H9 (cell line): ENCODE measurements at regions not wholly inside any gene's neighbourhood (a gene's known extent, or its start where the extent isn't known, plus 50 kb on each side); places are given as distances from the start of the nearest gene placed in this dataset.

Experiments used
- DNase-seq: peaks from one replicate; pipeline ENCODE4 v3.0.0-alpha.2; 2017
- H2AFZ ChIP-seq: one replicate; pipeline ENCODE4 v1.6.1; 2013; ENCODE audit warnings: mild to moderate bottlenecking, low read length, control low read depth, moderate library complexity
- H2AK5ac ChIP-seq: 2 replicates; pipeline ENCODE4 v1.6.1; 2013; ENCODE audit warnings: low read length, control low read depth, mixed read lengths; ENCODE audit not compliant: insufficient read length
- H2BK120ac ChIP-seq: one replicate; pipeline ENCODE4 v1.6.1; 2013; ENCODE audit warnings: low read depth, mild to moderate bottlenecking, low read length, control low read depth, inconsistent platforms; ENCODE audit not compliant: poor library complexity, severe bottlenecking
- H2BK12ac ChIP-seq: 2 replicates; pipeline ENCODE4 v1.6.1; 2013; ENCODE audit warnings: low read length, control low read depth, mixed read lengths, low read depth; ENCODE audit not compliant: insufficient read length
- H2BK15ac ChIP-seq: 2 replicates; pipeline ENCODE4 v1.6.1; 2013; ENCODE audit warnings: low read depth, low read length, control low read depth
- H2BK20ac ChIP-seq: one replicate; pipeline ENCODE4 v1.6.1; 2013; ENCODE audit warnings: low read depth, mild to moderate bottlenecking, low read length, control low read depth, inconsistent platforms; ENCODE audit not compliant: poor library complexity, severe bottlenecking
- H2BK5ac ChIP-seq: 2 replicates; pipeline ENCODE4 v1.6.1; 2013; ENCODE audit warnings: low read length, control low read depth, mixed read lengths; ENCODE audit not compliant: insufficient read length
- H3K14ac ChIP-seq: 2 replicates; pipeline ENCODE4 v1.6.1; 2013; ENCODE audit warnings: low read length, control low read depth; ENCODE audit not compliant: insufficient read depth
- H3K18ac ChIP-seq: 2 replicates; pipeline ENCODE4 v1.6.1; 2013; ENCODE audit warnings: low read depth, mild to moderate bottlenecking, mixed read lengths, low read length, control low read depth; ENCODE audit not compliant: insufficient read length
- H3K23ac ChIP-seq: 2 replicates; pipeline ENCODE4 v1.6.1; 2013; ENCODE audit warnings: low read length, control low read depth, mixed read lengths, low read depth; ENCODE audit not compliant: insufficient read length
- H3K23me2 ChIP-seq: 2 replicates; pipeline ENCODE4 v1.6.1; 2013; ENCODE audit warnings: low read depth, mild to moderate bottlenecking, mixed read lengths, low read length, control low read depth; ENCODE audit not compliant: insufficient read length, poor library complexity, severe bottlenecking
- H3K27ac ChIP-seq: 2 replicates; pipeline ENCODE4 v1.5.1; 2013; ENCODE audit warnings: low read length, control low read depth, mixed read lengths, low read depth; ENCODE audit not compliant: insufficient read length
- H3K27me3 ChIP-seq: 2 replicates; pipeline ENCODE4 v1.6.1; 2013; ENCODE audit warnings: low read length, control low read depth, inconsistent platforms; ENCODE audit not compliant: insufficient read depth
- H3K4ac ChIP-seq: 2 replicates; pipeline ENCODE4 v1.6.1; 2013; ENCODE audit warnings: low read depth, mild to moderate bottlenecking, control low read depth, inconsistent platforms, low read length, moderate library complexity
- H3K4me1 ChIP-seq: 2 replicates; pipeline ENCODE4 v1.6.1; 2013; ENCODE audit warnings: low read length, control low read depth, inconsistent platforms; ENCODE audit not compliant: insufficient read depth
- H3K4me2 ChIP-seq: 2 replicates; pipeline ENCODE4 v1.6.1; 2013; ENCODE audit warnings: low read length, control low read depth, mixed read lengths; ENCODE audit not compliant: insufficient read length, insufficient read depth
- H3K56ac ChIP-seq: 2 replicates; pipeline ENCODE4 v1.6.1; 2013; ENCODE audit warnings: low read depth, mild to moderate bottlenecking, mixed read lengths, low read length, control low read depth; ENCODE audit not compliant: insufficient read length
- H3K79me1 ChIP-seq: 2 replicates; pipeline ENCODE4 v1.6.1; 2013; ENCODE audit warnings: low read depth, mild to moderate bottlenecking, moderate library complexity, low read length, control low read depth, inconsistent platforms; ENCODE audit not compliant: insufficient read depth, poor library complexity, severe bottlenecking
- H3K79me2 ChIP-seq: 2 replicates; pipeline ENCODE4 v1.6.1; 2013; ENCODE audit warnings: low read length, control low read depth, inconsistent platforms; ENCODE audit not compliant: insufficient read depth
- H3K9ac ChIP-seq: 2 replicates; pipeline ENCODE4 v1.6.1; 2013; ENCODE audit warnings: low read length, control low read depth, mixed read lengths; ENCODE audit not compliant: insufficient read length; ENCODE audit errors: extremely low read depth
- H3K9me3 ChIP-seq: one replicate; pipeline ENCODE4 v1.6.1; 2013; ENCODE audit warnings: low read depth, low read length, inconsistent platforms; ENCODE audit not compliant: control insufficient read depth
- H3T11ph ChIP-seq: one replicate; pipeline ENCODE4 v1.6.1; 2013; ENCODE audit warnings: mild to moderate bottlenecking, low read length, control low read depth, inconsistent platforms
- H4K20me1 ChIP-seq: one replicate; pipeline ENCODE4 v1.6.1; 2013; ENCODE audit not compliant: control insufficient read depth, insufficient read length, insufficient read depth
- H4K5ac ChIP-seq: 2 replicates; pipeline ENCODE4 v1.6.1; 2013; ENCODE audit warnings: low read depth, mild to moderate bottlenecking, mixed read lengths, low read length, control low read depth; ENCODE audit not compliant: insufficient read length
- H4K8ac ChIP-seq: replicated peaks from 2 replicates; pipeline ENCODE4 v1.6.1; 2013; ENCODE audit warnings: low read length, control low read depth, mixed read lengths, low read depth; ENCODE audit not compliant: insufficient read length
- H4K91ac ChIP-seq: 2 replicates; pipeline ENCODE4 v1.6.1; 2013; ENCODE audit warnings: low read depth, mild to moderate bottlenecking, moderate library complexity, mixed read lengths, low read length, control low read depth; ENCODE audit not compliant: insufficient read length
- H3K27ac Mint-ChIP-seq, 3 experiments: 2 replicates in 2 of 3; 3 replicates in 1 of 3; pipeline ENCODE4 v1.8.0; 2020 to 2021; ENCODE audit warnings: mixed read lengths in 3 of 3, mild to moderate bottlenecking in 1 of 3, moderate library complexity in 1 of 3
- H3K27me3 Mint-ChIP-seq: 2 replicates; pipeline ENCODE4 v1.8.0; 2021; ENCODE audit warnings: low read depth, mild to moderate bottlenecking, moderate library complexity, mixed read lengths
- H3K36me3 Mint-ChIP-seq, 3 experiments: 2 replicates in 2 of 3; 3 replicates in 1 of 3; pipeline ENCODE4 v1.8.0; 2020 to 2021; ENCODE audit warnings: low read depth in 3 of 3, mixed read lengths in 3 of 3; ENCODE audit not compliant: insufficient read depth in 1 of 3
- H3K4me1 Mint-ChIP-seq, 2 experiments: 2 replicates each; pipeline ENCODE4 v1.8.0; 2020; ENCODE audit warnings: mixed read lengths in 2 of 2
- H3K4me3 Mint-ChIP-seq, 2 experiments: 2 replicates in 1 of 2; 3 replicates in 1 of 2; pipeline ENCODE4 v1.8.0; 2020 to 2021; ENCODE audit warnings: mild to moderate bottlenecking in 2 of 2, mixed read lengths in 2 of 2, moderate library complexity in 1 of 2
- H3K9me3 Mint-ChIP-seq, 2 experiments: 2 replicates in 1 of 2; 3 replicates in 1 of 2; pipeline ENCODE4 v1.8.0; 2020; ENCODE audit warnings: mild to moderate bottlenecking in 2 of 2, mixed read lengths in 2 of 2, moderate library complexity in 1 of 2
- CTCF ChIP-seq: fragments of 200-600 bp; sonication (generic); conservative IDR thresholded peaks from 3 replicates; pipeline ENCODE4 v1.8.0; 2021; ENCODE audit warnings: antibody characterized with exemption, mild to moderate bottlenecking
- WGBS: extraction: QIAGEN DNeasy Blood & Tissue Kit; methylation state at CpG from one replicate; pipeline ENCODE4 v1.1.7; 2013; ENCODE audit warnings: missing lambda C conversion rate, low lambda C conversion rate, mixed read lengths; ENCODE audit not compliant: insufficient read length; ENCODE audit errors: extremely low coverage; 5-methylcytosine and 5-hydroxymethylcytosine counted together

GRCh38 chr4:81981218-81981617 is 392.6 kb downstream of the HNRNPD start:
- Histone ChIP-seq H2BK12ac (no peak overlapping the region), H4K20me1 (no peaks in the 10 kb centered on the region), H4K8ac (no peak overlapping the region), H3K23me2 (no peaks in the 10 kb centered on the region), H3K23ac (no peak overlapping the region), H2BK20ac (no peak overlapping the region), H2BK5ac (no peak overlapping the region), H4K5ac (no peak overlapping the region), H2AK5ac (no peak overlapping the region), H3T11ph (no peak overlapping the region), H2BK15ac (no peak overlapping the region), H3K4me1 (no peaks in the 10 kb centered on the region), H3K79me2 (no peaks in the 10 kb centered on the region), H3K79me1 (no peaks in the 10 kb centered on the region), H4K91ac (no peak overlapping the region), H3K18ac (no peak overlapping the region), H3K27ac (no peak overlapping the region), H2AFZ (no peak overlapping the region), H3K9me3 (no peaks in the 10 kb centered on the region), H3K4ac (no peak overlapping the region), H3K56ac (no peak overlapping the region), H3K4me2 (no peak overlapping the region), H3K14ac (no peak overlapping the region), H3K27me3 (no peaks in the 10 kb centered on the region), H3K9ac (no peak overlapping the region), H2BK120ac (no peak overlapping the region)
- Mint-ChIP-seq H3K4me1 (peaks cover 5% of the 10 kb centered on the region in 2 experiments; a peak in 3 of 4 replicates), H3K36me3 (no peaks in the 10 kb centered on the region), H3K4me3 (no peak overlapping the region), H3K9me3 (no peaks in the 10 kb centered on the region), H3K27me3 (no peaks in the 10 kb centered on the region), H3K27ac (no peak overlapping the region)
- DNase-seq, result no peak
- no peak for TF ChIP-seq CTCF
- no CpG with 5 or more reads among the region's 3 CpGs for WGBS
